NCI-H1105 (cell line): ENCODE measurements at regions not wholly inside any gene's neighbourhood (a gene's known extent, or its start where the extent isn't known, plus 50 kb on each side); places are given as distances from the start of the nearest gene placed in this dataset.
A peak's percentile ranks its signal among the peaks of the same experiment; 100 is the strongest.

Experiments used
- DNase-seq: peaks from one replicate; lab custom pipeline; 2025; lab: John Stamatoyannopoulos, UW

- DNase-seq, result no peak
These were observed 320.1 kb upstream of the PKDCC start for GRCh38 chr2:41727711-41728110.

- DNase-seq, result no peak
These were observed 319.0 kb upstream of the PKDCC start for GRCh38 chr2:41728788-41729338.

GRCh38 chr2:41729800-41730364 is 317.9 kb upstream of the PKDCC start:
- no peak for DNase-seq

- DNase-seq, result no peak
These were observed 312.8 kb upstream of the PKDCC start for GRCh38 chr2:41735006-41735405.

GRCh38 chr2:41735476-41735875 is 312.3 kb upstream of the PKDCC start:
- no peak for DNase-seq

GRCh38 chr2:41736105-41736567 is 311.7 kb upstream of the PKDCC start:
- no peak for DNase-seq

GRCh38 chr2:41736586-41736985 is 311.2 kb upstream of the PKDCC start:
- no peak for DNase-seq

GRCh38 chr2:41737888-41738287 is 309.9 kb upstream of the PKDCC start:
- no peak for DNase-seq

GRCh38 chr2:41741951-41742595 is 305.7 kb upstream of the PKDCC start:
- DNase-seq, result no peak

- DNase-seq, result no peak
These were observed 304.5 kb upstream of the PKDCC start for GRCh38 chr2:41743324-41743723.

GRCh38 chr2:41750829-41751228 is 297.0 kb upstream of the PKDCC start:
- DNase-seq, result no peak

- no peak for DNase-seq
These were observed 287.9 kb upstream of the PKDCC start for GRCh38 chr2:41759880-41760279.

GRCh38 chr2:41763141-41763540 is 284.7 kb upstream of the PKDCC start:
- no peak for DNase-seq

- DNase-seq, result no peak
These were observed 283.7 kb upstream of the PKDCC start for GRCh38 chr2:41764131-41764530.

GRCh38 chr2:41764919-41765318 is 282.9 kb upstream of the PKDCC start:
- DNase-seq, result no peak

GRCh38 chr2:41768310-41768709 is 279.5 kb upstream of the PKDCC start:
- DNase-seq, result no peak

GRCh38 chr2:41771710-41772109 is 276.1 kb upstream of the PKDCC start:
- no peak for DNase-seq

- DNase-seq, result no peak
These were observed 275.1 kb upstream of the PKDCC start for GRCh38 chr2:41772697-41773096.

GRCh38 chr2:41774011-41774605 is 273.7 kb upstream of the PKDCC start:
- no peak for DNase-seq

GRCh38 chr2:41775366-41776025 is 272.3 kb upstream of the PKDCC start:
- DNase-seq, result no peak

GRCh38 chr2:41779888-41780287 is 267.9 kb upstream of the PKDCC start:
- no peak for DNase-seq

- DNase-seq, result peak; percentile 37
These were observed 265.3 kb upstream of the PKDCC start for GRCh38 chr2:41782306-41783158.
